Fibroblast of lung (primary cell): ENCODE measurements at regions not wholly inside any gene's neighbourhood (a gene's known extent, or its start where the extent isn't known, plus 50 kb on each side); places are given as distances from the start of the nearest gene placed in this dataset.

Experiments
- DNase-seq, 2 donors: peaks; one replicate each; pipeline versions ENCODE4 v3.0.0 to v3.0.0-alpha.2; 2010; ENCODE audit warnings: low read depth in 2 of 2
- H2AFZ ChIP-seq: 2 replicates; pipeline ENCODE4 v1.5.1; 2012; ENCODE audit warnings: low read length, control low read depth, inconsistent platforms
- H3K27ac ChIP-seq: 2 replicates; pipeline ENCODE4 v1.5.1; 2011; ENCODE audit warnings: low read length, control low read depth; ENCODE audit not compliant: insufficient read depth
- H3K27me3 ChIP-seq: 2 replicates; pipeline ENCODE4 v1.5.1; 2011; ENCODE audit warnings: mild to moderate bottlenecking, low read length; ENCODE audit not compliant: control insufficient read depth, insufficient read depth
- H3K36me3 ChIP-seq: 2 replicates; pipeline ENCODE4 v1.5.1; 2011; ENCODE audit warnings: low read length; ENCODE audit not compliant: control insufficient read depth, insufficient read depth
- H3K4me1 ChIP-seq: 2 replicates; pipeline ENCODE4 v1.5.1; 2011; ENCODE audit warnings: low read length; ENCODE audit not compliant: control insufficient read depth, insufficient read depth; ENCODE audit errors: extremely low read depth
- H3K4me2 ChIP-seq: 2 replicates; pipeline ENCODE4 v1.5.1; 2011; ENCODE audit warnings: low read length, control low read depth; ENCODE audit not compliant: insufficient read depth; ENCODE audit errors: extremely low read depth
- H3K4me3 ChIP-seq, 4 experiments: fragments of 200-600 bp in 1 of 4; sonication (generic) in 1 of 4; replicated peaks in 1 of 4; 2 replicates each; pipeline ENCODE4 v1.5.1; 2011 to 2016; ENCODE audit warnings: low read length in 4 of 4, low read depth in 3 of 4, mild to moderate bottlenecking in 3 of 4, control low read depth in 2 of 4, inconsistent platforms in 1 of 4, mixed read lengths in 1 of 4; ENCODE audit not compliant: insufficient read depth in 1 of 4; ENCODE audit errors: control extremely low read depth in 1 of 4
- H3K79me2 ChIP-seq: 2 replicates; pipeline ENCODE4 v1.5.1; 2012; ENCODE audit warnings: mild to moderate bottlenecking, low read length, inconsistent platforms; ENCODE audit not compliant: control insufficient read depth, insufficient read depth
- H3K9ac ChIP-seq: 2 replicates; pipeline ENCODE4 v1.5.1; 2011; ENCODE audit warnings: mild to moderate bottlenecking, low read length, control low read depth; ENCODE audit not compliant: insufficient read depth
- H3K9me3 ChIP-seq: 2 replicates; pipeline ENCODE4 v1.5.1; 2012; ENCODE audit warnings: low read depth, low read length; ENCODE audit not compliant: control insufficient read depth, insufficient read depth
- H4K20me1 ChIP-seq: 2 replicates; pipeline ENCODE4 v1.5.1; 2011; ENCODE audit warnings: low read length; ENCODE audit not compliant: control insufficient read depth, insufficient read depth; ENCODE audit errors: extremely low read depth
- EZH2 ChIP-seq: IDR thresholded peaks from 2 replicates; pipeline ENCODE4 v1.5.1; 2012; ENCODE audit warnings: low read length, control low read depth, mild to moderate bottlenecking; ENCODE audit errors: missing control alignments
- TF ChIP-seq, protein P1 (sequence below), 2 donors: IDR thresholded peaks in 1 of 2; conservative IDR thresholded peaks in 1 of 2; 1 replicate in 1 of 2; 2 replicates in 1 of 2; pipeline ENCODE4 v1.5.1; 2011 to 2012; ENCODE audit warnings: low read length in 2 of 2, control low read depth in 1 of 2, inconsistent platforms in 1 of 2, low read depth in 1 of 2, mild to moderate bottlenecking in 1 of 2

DNA sequence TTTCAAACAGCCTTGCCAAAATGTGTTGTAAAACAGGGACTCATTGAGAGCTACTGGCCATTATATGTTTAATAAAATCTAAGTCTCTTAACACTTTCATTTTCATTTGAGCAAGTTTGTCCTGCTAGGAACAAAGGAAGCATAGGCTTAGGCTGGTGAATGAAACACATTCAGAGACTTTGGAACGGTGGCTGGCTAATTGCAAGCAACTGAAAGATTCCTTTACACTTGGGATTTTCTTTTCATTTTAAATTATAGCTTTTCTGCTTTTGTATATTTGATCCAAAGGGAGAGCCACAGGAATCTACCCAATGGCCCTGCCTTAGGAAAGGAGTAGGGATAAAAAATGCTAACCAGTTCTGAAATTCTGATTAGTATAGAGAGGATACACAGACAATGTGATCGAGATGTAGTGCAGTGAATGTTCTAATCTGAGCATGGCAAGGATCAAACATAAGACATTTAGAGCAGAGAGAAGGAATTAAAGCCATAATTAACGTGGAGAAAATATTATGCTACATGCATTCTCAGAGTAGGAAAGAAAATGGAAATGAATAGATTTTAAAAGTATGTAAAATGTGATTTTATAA lies 911.4 kb upstream of the SLC39A10 start:
- H3K79me2 ChIP-seq = no peaks in the 10 kb centered on the region

DNA sequence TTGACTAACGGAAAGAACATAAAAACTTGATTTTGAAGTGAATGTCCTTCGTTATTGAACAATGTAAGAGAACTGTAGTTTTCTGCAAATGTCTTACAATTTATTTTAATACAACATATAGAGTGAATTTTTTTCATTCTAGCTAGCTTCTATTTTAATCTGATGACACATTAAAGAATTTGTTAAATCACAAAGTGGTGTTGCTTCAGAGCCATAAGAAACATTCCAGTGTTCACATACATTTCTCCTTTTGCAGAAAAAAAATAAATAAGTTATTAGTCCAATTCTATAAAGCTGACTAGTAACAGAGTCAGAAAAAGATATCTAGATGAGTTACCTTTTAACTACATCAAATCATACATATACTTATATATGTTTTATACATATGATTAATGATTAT lies 914.3 kb upstream of the SLC39A10 start:
- H3K9ac ChIP-seq = no peak overlapping the region
- no peak for TF ChIP-seq EZH2
- TF ChIP-seq, protein P1, sequence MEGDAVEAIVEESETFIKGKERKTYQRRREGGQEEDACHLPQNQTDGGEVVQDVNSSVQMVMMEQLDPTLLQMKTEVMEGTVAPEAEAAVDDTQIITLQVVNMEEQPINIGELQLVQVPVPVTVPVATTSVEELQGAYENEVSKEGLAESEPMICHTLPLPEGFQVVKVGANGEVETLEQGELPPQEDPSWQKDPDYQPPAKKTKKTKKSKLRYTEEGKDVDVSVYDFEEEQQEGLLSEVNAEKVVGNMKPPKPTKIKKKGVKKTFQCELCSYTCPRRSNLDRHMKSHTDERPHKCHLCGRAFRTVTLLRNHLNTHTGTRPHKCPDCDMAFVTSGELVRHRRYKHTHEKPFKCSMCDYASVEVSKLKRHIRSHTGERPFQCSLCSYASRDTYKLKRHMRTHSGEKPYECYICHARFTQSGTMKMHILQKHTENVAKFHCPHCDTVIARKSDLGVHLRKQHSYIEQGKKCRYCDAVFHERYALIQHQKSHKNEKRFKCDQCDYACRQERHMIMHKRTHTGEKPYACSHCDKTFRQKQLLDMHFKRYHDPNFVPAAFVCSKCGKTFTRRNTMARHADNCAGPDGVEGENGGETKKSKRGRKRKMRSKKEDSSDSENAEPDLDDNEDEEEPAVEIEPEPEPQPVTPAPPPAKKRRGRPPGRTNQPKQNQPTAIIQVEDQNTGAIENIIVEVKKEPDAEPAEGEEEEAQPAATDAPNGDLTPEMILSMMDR (conservative IDR thresholded peaks at IDR 0.05 in 1 of 2, IDR thresholded peaks at IDR 0.05 in 1 of 2; ENCODE audit: low read depth in 1 of 2, low read length in 2 of 2) = no peak
- no peaks in the 10 kb centered on the region for H3K4me1 ChIP-seq
- H3K4me2 ChIP-seq = no peak overlapping the region
- no peak overlapping the region for H2AFZ ChIP-seq
- H3K27ac ChIP-seq = no peak overlapping the region
- no peaks in the 10 kb centered on the region for H3K9me3 ChIP-seq
- H3K27me3 ChIP-seq = no peaks in the 10 kb centered on the region
- H3K79me2 ChIP-seq = no peaks in the 10 kb centered on the region
- H3K4me3 ChIP-seq = no peak overlapping the region
- no peaks in the 10 kb centered on the region for H4K20me1 ChIP-seq
- no peak for DNase-seq
- no peaks in the 10 kb centered on the region for H3K36me3 ChIP-seq

More for the DNA sequence above, 911.4 kb upstream of the SLC39A10 start:
- Histone ChIP-seq H3K27ac (no peak overlapping the region), H3K27me3 (no peaks in the 10 kb centered on the region), H3K9me3 (no peaks in the 10 kb centered on the region), H3K9ac (no peak overlapping the region), H3K4me3 (no peak overlapping the region), H2AFZ (no peak overlapping the region), H4K20me1 (no peaks in the 10 kb centered on the region), H3K4me2 (no peak overlapping the region), H3K36me3 (no peaks in the 10 kb centered on the region), H3K4me1 (no peaks in the 10 kb centered on the region)
- no peak for DNase-seq
- TF ChIP-seq, protein P1 (conservative IDR thresholded peaks at IDR 0.05 in 1 of 2, IDR thresholded peaks at IDR 0.05 in 1 of 2; ENCODE audit: low read depth in 1 of 2, low read length in 2 of 2) = no peak
- TF ChIP-seq EZH2 = no peak

DNA sequence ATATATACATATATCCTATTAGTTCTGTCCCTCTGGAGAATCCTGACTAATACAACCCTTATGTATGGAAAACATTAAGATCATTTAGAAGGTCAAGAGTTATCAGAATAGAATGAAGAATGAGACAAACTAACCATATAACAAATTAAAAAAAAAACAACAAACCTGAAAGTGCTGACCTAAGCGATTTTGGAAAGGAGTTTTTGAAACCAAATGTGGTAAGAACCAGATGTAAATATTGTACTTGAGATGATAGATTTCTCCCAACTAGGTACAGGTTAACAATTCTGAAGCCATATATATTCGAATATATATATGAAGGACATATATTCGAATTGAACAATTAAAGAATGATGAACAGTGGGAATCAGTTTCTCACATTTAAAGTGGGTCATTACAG lies 917.8 kb upstream of the SLC39A10 start:
- TF ChIP-seq EZH2 = no peak
- TF ChIP-seq, protein P1 (conservative IDR thresholded peaks at IDR 0.05 in 1 of 2, IDR thresholded peaks at IDR 0.05 in 1 of 2; ENCODE audit: low read depth in 1 of 2, low read length in 2 of 2) = no peak
- no peak for DNase-seq
- Histone ChIP-seq H3K9me3 (no peaks in the 10 kb centered on the region), H3K4me2 (no peak overlapping the region), H2AFZ (no peak overlapping the region), H3K4me3 (no peak overlapping the region), H3K27ac (no peak overlapping the region), H3K9ac (no peak overlapping the region), H3K36me3 (no peaks in the 10 kb centered on the region), H3K27me3 (no peaks in the 10 kb centered on the region), H3K4me1 (no peaks in the 10 kb centered on the region), H3K79me2 (no peaks in the 10 kb centered on the region), H4K20me1 (no peaks in the 10 kb centered on the region)
